ENCODE measurements at regions not wholly inside any gene's neighbourhood (a gene's known extent, or its start where the extent isn't known, plus 50 kb on each side); places are given as distances from the start of the nearest gene placed in this dataset.

DNA sequence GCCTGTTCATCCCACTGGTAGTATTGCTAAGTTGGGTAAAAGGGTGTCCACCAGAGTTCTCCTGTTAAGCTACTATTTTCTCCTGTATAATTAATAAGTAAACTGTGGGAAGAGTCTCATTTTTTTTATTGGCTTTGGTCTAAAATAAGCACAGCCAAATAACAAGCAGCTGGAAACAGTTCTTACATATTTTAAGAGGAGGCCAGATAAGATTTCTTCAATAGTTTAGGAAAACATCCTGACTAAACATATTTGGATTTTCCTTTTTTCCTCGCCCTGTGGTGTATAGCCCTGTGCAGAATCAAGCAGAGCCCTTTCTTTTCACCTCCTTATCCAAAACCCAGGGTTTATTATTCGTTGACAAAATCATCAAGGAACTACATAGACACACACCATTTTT, 122.2 kb upstream of the ZNF608 start:
- H3K9me3 ChIP-seq (ENCODE audit: control insufficient read depth, low read length): no peaks in the 10 kb centered on the region
- TF ChIP-seq, protein P1, sequence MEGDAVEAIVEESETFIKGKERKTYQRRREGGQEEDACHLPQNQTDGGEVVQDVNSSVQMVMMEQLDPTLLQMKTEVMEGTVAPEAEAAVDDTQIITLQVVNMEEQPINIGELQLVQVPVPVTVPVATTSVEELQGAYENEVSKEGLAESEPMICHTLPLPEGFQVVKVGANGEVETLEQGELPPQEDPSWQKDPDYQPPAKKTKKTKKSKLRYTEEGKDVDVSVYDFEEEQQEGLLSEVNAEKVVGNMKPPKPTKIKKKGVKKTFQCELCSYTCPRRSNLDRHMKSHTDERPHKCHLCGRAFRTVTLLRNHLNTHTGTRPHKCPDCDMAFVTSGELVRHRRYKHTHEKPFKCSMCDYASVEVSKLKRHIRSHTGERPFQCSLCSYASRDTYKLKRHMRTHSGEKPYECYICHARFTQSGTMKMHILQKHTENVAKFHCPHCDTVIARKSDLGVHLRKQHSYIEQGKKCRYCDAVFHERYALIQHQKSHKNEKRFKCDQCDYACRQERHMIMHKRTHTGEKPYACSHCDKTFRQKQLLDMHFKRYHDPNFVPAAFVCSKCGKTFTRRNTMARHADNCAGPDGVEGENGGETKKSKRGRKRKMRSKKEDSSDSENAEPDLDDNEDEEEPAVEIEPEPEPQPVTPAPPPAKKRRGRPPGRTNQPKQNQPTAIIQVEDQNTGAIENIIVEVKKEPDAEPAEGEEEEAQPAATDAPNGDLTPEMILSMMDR (conservative IDR thresholded peaks at IDR 0.05): no peak
- no peak for DNase-seq
- Mint-ChIP-seq H3K9me3 (peaks cover 1% of the 10 kb centered on the region), H3K27me3 (ENCODE audit: insufficient read depth) (no peaks in the 10 kb centered on the region), H3K4me3 (no peak overlapping the region), H3K27ac (no peak overlapping the region), H3K36me3 (ENCODE audit: low read depth) (no peaks in the 10 kb centered on the region), H3K4me1 (peaks cover 14% of the 10 kb centered on the region)
- H3K27me3 ChIP-seq (ENCODE audit: control insufficient read depth, insufficient read depth, low read length, poor library complexity, severe bottlenecking): no peaks in the 10 kb centered on the region
- H3K4me1 ChIP-seq (ENCODE audit: control insufficient read depth, insufficient read depth, low read length): no peaks in the 10 kb centered on the region
- H3K4me3 ChIP-seq (ENCODE audit: low read length): no peak overlapping the region
- no peak overlapping the region for H3K9ac ChIP-seq (ENCODE audit: extremely low read depth, low read length, poor library complexity, severe bottlenecking)
- H3K27ac ChIP-seq (ENCODE audit: low read depth, low read length): no peak overlapping the region
- WGBS, 2 experiments (ENCODE audit: insufficient coverage in 1 of 2, insufficient read length in 1 of 2): 94% methylated on average over 2 of the region's 2 CpGs; no CpG with 5 or more reads in 1 of the 2 experiments
- no peaks in the 10 kb centered on the region for H3K36me3 ChIP-seq (ENCODE audit: control insufficient read depth, insufficient read depth, low read length)

DNA sequence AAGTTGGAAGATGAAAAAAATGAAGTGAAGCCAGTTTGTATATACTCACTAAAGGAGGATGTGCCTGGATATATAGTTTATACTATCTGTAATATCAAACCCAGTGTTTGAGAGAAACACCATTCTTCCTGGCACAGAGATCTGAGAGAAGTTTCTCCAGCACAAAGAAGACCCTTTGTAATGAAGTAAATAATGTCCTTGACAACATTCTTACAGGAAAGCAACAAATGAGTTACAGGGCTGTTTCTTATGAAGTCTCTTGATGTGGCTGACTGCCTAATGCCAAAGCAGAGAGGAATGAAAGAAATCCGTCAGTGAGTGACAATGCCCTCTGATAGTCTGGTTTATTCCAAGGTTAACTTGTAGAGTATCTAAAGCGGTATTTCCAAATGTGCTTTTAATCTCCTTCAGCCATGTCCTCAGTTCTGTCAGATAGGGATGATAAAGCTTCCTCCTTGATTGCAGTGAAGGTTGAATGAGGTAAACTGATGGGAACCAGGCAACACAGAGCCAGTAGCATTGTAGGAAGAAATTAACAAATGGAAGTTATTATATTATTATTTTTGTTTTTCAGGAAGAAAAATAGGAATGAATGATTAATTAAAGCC, 123.1 kb upstream of the ZNF608 start:
- Histone ChIP-seq H3K27me3 (ENCODE audit: control insufficient read depth, insufficient read depth, low read length, poor library complexity, severe bottlenecking) (no peaks in the 10 kb centered on the region), H3K4me3 (ENCODE audit: low read length) (no peak overlapping the region), H3K36me3 (ENCODE audit: control insufficient read depth, insufficient read depth, low read length) (no peaks in the 10 kb centered on the region), H3K27ac (ENCODE audit: low read depth, low read length) (no peak overlapping the region), H3K9ac (ENCODE audit: extremely low read depth, low read length, poor library complexity, severe bottlenecking) (no peak overlapping the region), H3K9me3 (ENCODE audit: control insufficient read depth, low read length) (no peaks in the 10 kb centered on the region), H3K4me1 (ENCODE audit: control insufficient read depth, insufficient read depth, low read length) (no peaks in the 10 kb centered on the region)
- 82 to 90% methylated on average over 2 of the region's 2 CpGs for WGBS, 2 experiments (ENCODE audit: insufficient coverage in 1 of 2, insufficient read length in 1 of 2)
- H3K36me3 Mint-ChIP-seq (ENCODE audit: low read depth): no peaks in the 10 kb centered on the region
- H3K27me3 Mint-ChIP-seq (ENCODE audit: insufficient read depth): no peaks in the 10 kb centered on the region
- H3K4me3 Mint-ChIP-seq: no peak overlapping the region
- TF ChIP-seq, protein P1 (conservative IDR thresholded peaks at IDR 0.05): no peak
- H3K27ac Mint-ChIP-seq: no peak overlapping the region
- DNase-seq: no peak
- peaks cover 14% of the 10 kb centered on the region for H3K4me1 Mint-ChIP-seq
- H3K9me3 Mint-ChIP-seq: peaks cover 4% of the 10 kb centered on the region

DNA sequence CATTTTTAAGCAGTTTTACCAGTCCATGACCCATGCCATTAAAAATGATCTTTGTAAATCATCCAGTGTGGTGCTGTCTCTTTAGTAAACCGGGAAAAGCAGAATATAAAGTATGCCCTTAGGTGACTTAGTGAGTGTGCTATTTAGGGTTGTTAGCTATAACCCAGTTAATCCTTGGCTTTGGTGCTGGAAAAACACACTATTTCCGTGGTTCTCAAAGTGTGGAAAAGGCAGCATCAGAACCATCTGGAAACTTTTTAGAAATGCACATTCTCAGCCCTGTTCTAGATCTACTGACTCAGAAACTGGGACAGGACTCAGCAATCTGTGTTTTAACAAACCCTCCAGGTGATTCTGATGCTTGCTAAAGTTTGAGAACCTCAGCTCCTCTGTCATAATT, 123.6 kb upstream of the ZNF608 start:
- Histone ChIP-seq H3K36me3 (ENCODE audit: control insufficient read depth, insufficient read depth, low read length) (no peaks in the 10 kb centered on the region), H3K4me1 (ENCODE audit: control insufficient read depth, insufficient read depth, low read length) (no peaks in the 10 kb centered on the region), H3K27me3 (ENCODE audit: control insufficient read depth, insufficient read depth, low read length, poor library complexity, severe bottlenecking) (no peaks in the 10 kb centered on the region), H3K9ac (ENCODE audit: extremely low read depth, low read length, poor library complexity, severe bottlenecking) (no peak overlapping the region), H3K4me3 (ENCODE audit: low read length) (no peak overlapping the region), H3K27ac (ENCODE audit: low read depth, low read length) (no peak overlapping the region), H3K9me3 (ENCODE audit: control insufficient read depth, low read length) (no peaks in the 10 kb centered on the region)
- peaks cover 14% of the 10 kb centered on the region for H3K4me1 Mint-ChIP-seq
- peaks cover 7% of the 10 kb centered on the region for H3K9me3 Mint-ChIP-seq
- H3K27me3 Mint-ChIP-seq (ENCODE audit: insufficient read depth): no peaks in the 10 kb centered on the region
- peaks cover 2% of the 10 kb centered on the region for H3K36me3 Mint-ChIP-seq (ENCODE audit: low read depth)
- no peak overlapping the region for H3K4me3 Mint-ChIP-seq
- TF ChIP-seq, protein P1 (conservative IDR thresholded peaks at IDR 0.05): no peak
- DNase-seq: no peak
- H3K27ac Mint-ChIP-seq: no peak overlapping the region
- 96 to 100% methylated on average over 1 to 2 of the region's 2 CpGs for WGBS, 2 experiments (ENCODE audit: insufficient coverage in 1 of 2, insufficient read length in 1 of 2)
